Esophagus muscularis mucosa (tissue), 4 donors: ENCODE measurements at regions not wholly inside any gene's neighbourhood (a gene's known extent, or its start where the extent isn't known, plus 50 kb on each side); places are given as distances from the start of the nearest gene placed in this dataset.

Experiments
- DNase-seq: peaks from one replicate; pipeline ENCODE4 v3.0.0-alpha.2; 2017; ENCODE audit errors: extremely low spot score
- H3K27ac ChIP-seq, 4 donors: fragments of 200-600 bp; sonication (generic); replicated peaks in 1 of 4; 1 replicate in 3 of 4; 2 replicates in 1 of 4; pipeline ENCODE4 v1.5.1; 2016 to 2019; ENCODE audit warnings: mild to moderate bottlenecking in 1 of 4
- H3K27me3 ChIP-seq, 4 donors: fragments of 200-600 bp; sonication (generic); one replicate each; pipeline versions ENCODE4 v1.5.1 to v1.6.0; 2016 to 2019
- H3K36me3 ChIP-seq, 4 donors: fragments of 200-600 bp; sonication (generic); one replicate each; pipeline ENCODE4 v1.5.1; 2016 to 2019
- H3K4me1 ChIP-seq, 4 donors: fragments of 200-600 bp; sonication (generic); one replicate each; pipeline ENCODE4 v1.5.1; 2016 to 2019
- H3K4me3 ChIP-seq, 4 donors: fragments of 200-600 bp; sonication (generic); 1 replicate in 2 of 4; 2 replicates in 2 of 4; pipeline ENCODE4 v1.5.1; 2016 to 2019; ENCODE audit warnings: mild to moderate bottlenecking in 4 of 4, moderate library complexity in 1 of 4
- H3K9me3 ChIP-seq, 4 donors: fragments of 200-600 bp; sonication (generic); 1 replicate in 3 of 4; 2 replicates in 1 of 4; pipeline ENCODE4 v1.5.1; 2016 to 2019
- EP300 ChIP-seq: sonication (generic); formaldehyde crosslinking; IDR thresholded peaks from one replicate; pipeline ENCODE4 v1.6.1; 2017; ENCODE audit warnings: antibody characterized with exemption
- POLR2A ChIP-seq: fragments of 450-650 bp; IDR thresholded peaks from one replicate; pipeline ENCODE4 v1.6.1; 2017; ENCODE audit warnings: antibody characterized with exemption, moderate library complexity, mild to moderate bottlenecking, low read depth
- POLR2AphosphoS5 ChIP-seq, 2 donors: sonication (generic); formaldehyde crosslinking; IDR thresholded peaks; one replicate each; pipeline ENCODE4 v1.6.1; 2017; ENCODE audit warnings: antibody characterized with exemption in 2 of 2
- WGBS: methylation state at CpG from one replicate; pipeline ENCODE4 v1.1.5; 2018; 5-methylcytosine and 5-hydroxymethylcytosine counted together
- intact Hi-C: fragments of 100-400 bp; cut with DNase I; formaldehyde crosslinking; loops from one replicate; pipeline ENCODE4 v1.15.1; 2023
- TF ChIP-seq, protein P1 (sequence below), 3 experiments: fragments of 200-600 bp in 2 of 3; fragments of 450-650 bp in 1 of 3; sonication (generic) in 2 of 3; IDR thresholded peaks; one replicate each; pipeline ENCODE4 v1.5.1; 2017 to 2019; ENCODE audit warnings: antibody characterized with exemption in 3 of 3, mild to moderate bottlenecking in 2 of 3, moderate library complexity in 1 of 3

DNA sequence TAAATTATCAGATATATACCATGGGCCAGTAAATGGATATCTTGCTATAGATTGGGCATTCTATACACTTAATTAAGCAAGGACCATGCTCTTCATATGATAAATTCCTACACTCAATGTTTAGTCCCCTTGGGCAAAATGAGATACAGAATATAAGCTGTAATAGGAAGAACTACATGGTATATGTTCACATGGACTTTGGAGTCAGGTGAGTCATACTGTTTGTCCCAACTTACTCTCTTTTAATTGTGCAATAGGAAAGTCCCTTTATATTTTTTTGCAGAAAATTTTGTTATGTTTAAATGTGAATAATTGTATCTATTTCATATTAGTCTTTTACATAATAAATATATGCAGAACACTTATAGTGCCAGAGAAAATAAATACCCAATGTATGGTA lies 820.2 kb upstream of the ADAMTS5 start:
- DNase-seq = no peak
- intact Hi-C loops = no loop called here
- H3K4me3 ChIP-seq = no peak overlapping the region
- H3K9me3 ChIP-seq = no peaks in the 10 kb centered on the region
- no peaks in the 10 kb centered on the region for H3K36me3 ChIP-seq
- TF ChIP-seq EP300 = no peak
- TF ChIP-seq POLR2AphosphoS5 (IDR thresholded peaks at IDR 0.05) = no peak
- TF ChIP-seq, protein P1, sequence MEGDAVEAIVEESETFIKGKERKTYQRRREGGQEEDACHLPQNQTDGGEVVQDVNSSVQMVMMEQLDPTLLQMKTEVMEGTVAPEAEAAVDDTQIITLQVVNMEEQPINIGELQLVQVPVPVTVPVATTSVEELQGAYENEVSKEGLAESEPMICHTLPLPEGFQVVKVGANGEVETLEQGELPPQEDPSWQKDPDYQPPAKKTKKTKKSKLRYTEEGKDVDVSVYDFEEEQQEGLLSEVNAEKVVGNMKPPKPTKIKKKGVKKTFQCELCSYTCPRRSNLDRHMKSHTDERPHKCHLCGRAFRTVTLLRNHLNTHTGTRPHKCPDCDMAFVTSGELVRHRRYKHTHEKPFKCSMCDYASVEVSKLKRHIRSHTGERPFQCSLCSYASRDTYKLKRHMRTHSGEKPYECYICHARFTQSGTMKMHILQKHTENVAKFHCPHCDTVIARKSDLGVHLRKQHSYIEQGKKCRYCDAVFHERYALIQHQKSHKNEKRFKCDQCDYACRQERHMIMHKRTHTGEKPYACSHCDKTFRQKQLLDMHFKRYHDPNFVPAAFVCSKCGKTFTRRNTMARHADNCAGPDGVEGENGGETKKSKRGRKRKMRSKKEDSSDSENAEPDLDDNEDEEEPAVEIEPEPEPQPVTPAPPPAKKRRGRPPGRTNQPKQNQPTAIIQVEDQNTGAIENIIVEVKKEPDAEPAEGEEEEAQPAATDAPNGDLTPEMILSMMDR (IDR thresholded peaks at IDR 0.05) = no peak
- TF ChIP-seq POLR2A = no peak
- peaks cover 0 to 7% (median 0%) of the 10 kb centered on the region in 4 donors for H3K4me1 ChIP-seq
- no peaks in the 10 kb centered on the region for H3K27me3 ChIP-seq
- H3K27ac ChIP-seq = no peak overlapping the region

DNA sequence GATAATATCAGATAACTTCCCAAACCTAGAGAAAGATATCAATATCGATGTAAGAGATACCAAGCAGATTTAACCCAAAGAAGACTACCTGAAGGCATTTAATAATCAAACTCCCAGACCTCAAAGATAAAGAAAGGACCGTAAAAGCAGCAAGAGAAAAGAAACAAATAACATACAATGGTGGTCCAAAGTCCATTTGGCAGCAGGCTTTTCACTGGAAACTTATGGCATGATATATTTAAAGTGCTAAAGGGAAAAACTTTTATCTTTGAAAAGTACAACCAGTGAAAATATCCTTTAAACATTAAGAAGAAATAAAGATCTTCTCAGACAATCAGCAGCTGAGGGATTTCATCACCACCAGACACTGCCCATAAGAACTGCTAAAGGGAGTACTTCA lies 812.7 kb upstream of the ADAMTS5 start:
- 92% methylated on average over 2 of the region's 2 CpGs for WGBS
- intact Hi-C loops = no loop called here
- TF ChIP-seq POLR2A = no peak
- no peak for TF ChIP-seq POLR2AphosphoS5 (IDR thresholded peaks at IDR 0.05)
- TF ChIP-seq, protein P1 (IDR thresholded peaks at IDR 0.05) = no peak
- no peak for TF ChIP-seq EP300

DNA sequence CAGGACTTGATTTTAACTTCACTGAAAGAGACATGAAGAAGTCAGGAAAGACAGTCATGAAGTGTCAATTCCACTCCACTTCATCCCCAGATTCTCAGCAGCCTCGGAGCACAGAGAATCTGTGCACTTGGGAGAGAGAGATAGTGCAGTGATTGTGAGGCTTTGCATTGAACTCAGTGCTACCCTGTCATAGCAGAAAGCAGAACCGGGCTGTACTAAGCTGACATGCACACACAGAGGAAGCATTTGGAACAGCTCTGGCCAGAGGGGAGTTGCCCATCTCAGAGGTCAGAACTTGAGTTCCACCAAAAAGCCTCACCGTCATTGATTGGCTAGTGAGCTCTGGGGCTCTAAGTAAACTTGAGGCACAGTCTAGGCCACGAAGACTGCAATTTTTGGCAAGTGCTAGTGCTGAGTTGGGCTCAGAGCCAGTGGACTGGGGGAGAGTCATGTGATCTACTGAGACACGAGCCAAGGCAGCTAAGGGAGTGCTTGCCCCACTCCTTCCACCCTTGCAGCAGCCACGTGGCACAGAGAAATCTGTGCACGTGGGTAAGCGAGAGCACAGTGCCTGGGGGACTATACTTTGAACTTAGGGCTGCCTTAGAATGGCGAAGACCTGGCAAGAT lies 810.2 kb upstream of the ADAMTS5 start:
- DNase-seq = no peak

More for the DNA sequence above, 812.7 kb upstream of the ADAMTS5 start:
- Histone ChIP-seq H3K27me3 (no peaks in the 10 kb centered on the region), H3K4me1 (peaks cover 0 to 8% (median 4%) of the 10 kb centered on the region in 4 donors), H3K9me3 (no peaks in the 10 kb centered on the region), H3K36me3 (no peaks in the 10 kb centered on the region), H3K27ac (no peak overlapping the region), H3K4me3 (no peak overlapping the region)
- no peak for DNase-seq

DNA sequence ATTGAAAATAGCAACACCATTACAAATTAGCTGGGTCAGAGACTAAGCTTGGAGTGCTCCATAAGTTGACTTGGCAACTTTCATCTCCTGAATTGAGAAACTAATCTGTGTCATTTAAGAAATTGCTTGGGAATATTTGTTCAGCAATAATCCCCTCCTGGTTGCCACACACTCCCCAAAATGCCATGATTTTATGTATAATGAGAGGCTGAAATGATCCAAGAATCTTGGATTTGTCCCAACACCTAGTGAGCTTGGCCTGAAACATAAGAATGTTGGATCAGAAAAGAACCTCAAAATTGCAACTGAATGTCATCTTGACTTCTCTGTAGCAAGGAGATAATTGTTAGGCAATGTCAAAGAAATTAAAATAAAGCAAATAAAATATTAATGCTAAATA lies 805.9 kb upstream of the ADAMTS5 start:
- peaks cover 6 to 19% (median 17%) of the 10 kb centered on the region in 4 donors for H3K4me1 ChIP-seq
- H3K27ac ChIP-seq = no peak overlapping the region
- no peaks in the 10 kb centered on the region for H3K9me3 ChIP-seq
- intact Hi-C loops = no loop called here
- H3K27me3 ChIP-seq = no peaks in the 10 kb centered on the region
- DNase-seq = no peak
- no peaks in the 10 kb centered on the region for H3K36me3 ChIP-seq
- H3K4me3 ChIP-seq = no peak overlapping the region
- TF ChIP-seq, protein P1 (IDR thresholded peaks at IDR 0.05) = no peak
- TF ChIP-seq POLR2AphosphoS5 (IDR thresholded peaks at IDR 0.05) = no peak
- TF ChIP-seq EP300 = no peak
- no peak for TF ChIP-seq POLR2A

More for the DNA sequence above, 810.2 kb upstream of the ADAMTS5 start:
- Histone ChIP-seq H3K36me3 (no peaks in the 10 kb centered on the region), H3K9me3 (no peaks in the 10 kb centered on the region), H3K4me3 (no peak overlapping the region), H3K4me1 (peaks cover 6 to 18% (median 15%) of the 10 kb centered on the region in 4 donors), H3K27me3 (no peaks in the 10 kb centered on the region), H3K27ac (no peak overlapping the region)
- 84% methylated on average over 3 of the region's 9 CpGs for WGBS
- intact Hi-C loops = no loop called here
- no peak for TF ChIP-seq POLR2A
- TF ChIP-seq, protein P1 (IDR thresholded peaks at IDR 0.05) = no peak
- TF ChIP-seq POLR2AphosphoS5 (IDR thresholded peaks at IDR 0.05) = no peak
- no peak for TF ChIP-seq EP300
